IMR-90 (cell line): ENCODE measurements at regions not wholly inside any gene's neighbourhood (a gene's known extent, or its start where the extent isn't known, plus 50 kb on each side); places are given as distances from the start of the nearest gene placed in this dataset.

ENCODE experiments used
- ATAC-seq: fragments of 200-7000 bp; cut with Tn5 transposase; 2 replicates; pipeline ENCODE4 v1.9.1; 2020; ENCODE audit warnings: low read depth, mild to moderate bottlenecking, moderate library complexity
- BruUV-seq: library from RNA; stranded (reverse); fragments of 400-500 nt; replicated peaks from 2 replicates; lab custom pipeline; 2021; lab: Mats Ljungman, UMichigan
- CTCF ChIA-PET: fragments of 300-600 bp; formaldehyde crosslinking; extraction: SDS; loops from one replicate; lab custom pipeline; 2021; ENCODE audit warnings: antibody characterized with exemption; lab: Yijun Ruan, JAX
- POLR2A ChIA-PET: fragments of 300-600 bp; sonication (Branson Sonifier 250); formaldehyde crosslinking; loops from one replicate; lab custom pipeline; 2022; ENCODE audit warnings: antibody characterized with exemption; ENCODE audit not compliant: unreplicated experiment; lab: Charles Lee
- DNase-seq: peaks from one replicate; pipeline ENCODE4 v3.0.0; 2013
- H2AFZ ChIP-seq: replicated peaks from 2 replicates; pipeline ENCODE3; 2013; ENCODE audit warnings: low read length, mild to moderate bottlenecking; ENCODE audit not compliant: poor library complexity
- H2AK5ac ChIP-seq: 2 replicates; pipeline ENCODE4 v1.6.1; 2013; ENCODE audit warnings: low read depth, low read length, inconsistent platforms
- H2AK9ac ChIP-seq: replicated peaks from 2 replicates; pipeline ENCODE3; 2013; ENCODE audit warnings: mild to moderate bottlenecking, low read depth, low read length, moderate library complexity; ENCODE audit not compliant: poor library complexity
- H2BK120ac ChIP-seq: 2 replicates; pipeline ENCODE4 v1.6.1; 2013; ENCODE audit warnings: low read depth, low read length, inconsistent platforms
- H2BK15ac ChIP-seq: 3 replicates; pipeline ENCODE4 v1.6.1; 2013; ENCODE audit warnings: low read depth, low read length, inconsistent platforms
- H2BK20ac ChIP-seq: 2 replicates; pipeline ENCODE4 v1.6.1; 2013; ENCODE audit warnings: low read depth, mild to moderate bottlenecking, inconsistent platforms, low read length, moderate library complexity
- H2BK5ac ChIP-seq: 2 replicates; pipeline ENCODE4 v1.6.1; 2013; ENCODE audit warnings: mild to moderate bottlenecking, low read depth, low read length, inconsistent platforms; ENCODE audit not compliant: poor library complexity, severe bottlenecking
- H3K14ac ChIP-seq: replicated peaks from 2 replicates; pipeline ENCODE4 v1.6.1; 2013; ENCODE audit warnings: low read depth, low read length, inconsistent platforms
- H3K18ac ChIP-seq: 2 replicates; pipeline ENCODE4 v1.6.1; 2013; ENCODE audit warnings: low read depth, low read length, control low read depth
- H3K23ac ChIP-seq: 2 replicates; pipeline ENCODE4 v1.6.1; 2013; ENCODE audit warnings: low read depth, low read length, inconsistent platforms
- H3K27ac ChIP-seq: 2 replicates; pipeline ENCODE4 v1.5.1; 2013; ENCODE audit warnings: mild to moderate bottlenecking, control low read depth, low read length; ENCODE audit not compliant: insufficient read depth
- H3K27me3 ChIP-seq: 2 replicates; pipeline ENCODE4 v1.6.1; 2013; ENCODE audit warnings: low read length; ENCODE audit not compliant: control insufficient read depth, insufficient read depth
- H3K36me3 ChIP-seq: 2 replicates; pipeline ENCODE4 v1.6.1; 2013; ENCODE audit warnings: low read length, mixed read lengths; ENCODE audit not compliant: control insufficient read depth, insufficient read depth
- H3K4ac ChIP-seq: 2 replicates; pipeline ENCODE4 v1.6.1; 2013; ENCODE audit warnings: low read depth, low read length, inconsistent platforms
- H3K4me1 ChIP-seq: 2 replicates; pipeline ENCODE4 v1.6.1; 2013; ENCODE audit warnings: low read length, mixed read lengths; ENCODE audit not compliant: control insufficient read depth, insufficient read depth
- H3K4me2 ChIP-seq: 2 replicates; pipeline ENCODE4 v1.6.1; 2013; ENCODE audit warnings: low read depth, mild to moderate bottlenecking, control low read depth, low read length, moderate library complexity
- H3K4me3 ChIP-seq: 2 replicates; pipeline ENCODE4 v1.5.1; 2013; ENCODE audit warnings: low read depth, mild to moderate bottlenecking, control low read depth, low read length, moderate library complexity; ENCODE audit not compliant: insufficient read depth
- H3K56ac ChIP-seq: 2 replicates; pipeline ENCODE4 v1.6.1; 2013; ENCODE audit warnings: low read length, inconsistent platforms; ENCODE audit not compliant: insufficient read depth; ENCODE audit errors: extremely low read depth
- H3K79me1 ChIP-seq, 2 experiments: 2 replicates each; pipeline ENCODE4 v1.6.1; 2013; ENCODE audit warnings: low read length in 2 of 2, inconsistent platforms in 1 of 2, low read depth in 1 of 2
- H3K9ac ChIP-seq: 2 replicates; pipeline ENCODE4 v1.6.1; 2013; ENCODE audit warnings: low read depth, low read length, control low read depth
- H3K9me1 ChIP-seq: 2 replicates; pipeline ENCODE4 v1.6.1; 2013; ENCODE audit warnings: low read length, inconsistent platforms; ENCODE audit not compliant: insufficient read depth
- H3K9me3 ChIP-seq: 2 replicates; pipeline ENCODE4 v1.6.1; 2013; ENCODE audit warnings: low read length; ENCODE audit not compliant: control insufficient read depth, insufficient read depth
- H4K20me1 ChIP-seq: 2 replicates; pipeline ENCODE4 v1.6.1; 2013; ENCODE audit warnings: low read length, inconsistent platforms; ENCODE audit not compliant: insufficient read depth
- H4K5ac ChIP-seq: 2 replicates; pipeline ENCODE4 v1.6.1; 2013; ENCODE audit warnings: mild to moderate bottlenecking, low read depth, low read length, control low read depth
- H4K8ac ChIP-seq, 2 experiments: 2 replicates each; pipeline ENCODE4 v1.6.1; 2013; ENCODE audit warnings: low read depth in 2 of 2, low read length in 2 of 2, control low read depth in 1 of 2, inconsistent platforms in 1 of 2
- H4K91ac ChIP-seq: 2 replicates; pipeline ENCODE4 v1.6.1; 2013; ENCODE audit warnings: low read depth, low read length, inconsistent platforms; ENCODE audit not compliant: insufficient read depth
- BHLHE40 ChIP-seq: fragments of 150-350 bp; IDR thresholded peaks from 2 replicates; pipeline ENCODE4 v1.6.1; 2016; ENCODE audit warnings: mild to moderate bottlenecking, low read depth, low read length
- CEBPB ChIP-seq: IDR thresholded peaks from 2 replicates; pipeline ENCODE4 v1.6.1; 2012; ENCODE audit warnings: low read depth, low read length, improper control_type of control experiment
- CTCF ChIP-seq: conservative IDR thresholded peaks from 2 replicates; pipeline ENCODE4 v1.5.1; 2012; ENCODE audit warnings: mild to moderate bottlenecking, low read depth, low read length, improper control_type of control experiment
- FOS ChIP-seq: fragments of 150-350 bp; IDR thresholded peaks from 2 replicates; pipeline ENCODE4 v1.6.1; 2016; ENCODE audit warnings: low read depth, low read length
- MAZ ChIP-seq: IDR thresholded peaks from 2 replicates; pipeline ENCODE4 v1.6.1; 2012; ENCODE audit warnings: low read depth, mild to moderate bottlenecking, low read length, improper control_type of control experiment, moderate library complexity, borderline replicate concordance
- MXI1 ChIP-seq: IDR thresholded peaks from 2 replicates; pipeline ENCODE4 v1.6.1; 2012; ENCODE audit warnings: low read depth, mild to moderate bottlenecking, low read length, moderate library complexity, borderline replicate concordance
- RCOR1 ChIP-seq: IDR thresholded peaks from 2 replicates; pipeline ENCODE4 v1.6.1; 2012; ENCODE audit warnings: mild to moderate bottlenecking, low read length, improper control_type of control experiment; ENCODE audit not compliant: insufficient replicate concordance
- SMC3 ChIP-seq: fragments of 150-350 bp; IDR thresholded peaks from 2 replicates; pipeline ENCODE4 v1.6.1; 2016; ENCODE audit warnings: low read depth, mild to moderate bottlenecking, antibody characterized with exemption, low read length, moderate library complexity
- USF2 ChIP-seq: fragments of 150-350 bp; IDR thresholded peaks from 2 replicates; pipeline ENCODE4 v1.6.1; 2017; ENCODE audit warnings: mild to moderate bottlenecking, antibody characterized with exemption, low read length, low read depth
- WGBS, 2 experiments: methylation state at CpG; one replicate each; pipeline versions ENCODE4 v1.1.5 to v1.1.7; 2013; ENCODE audit warnings: missing lambda C conversion rate in 2 of 2; ENCODE audit not compliant: insufficient read length in 1 of 2; ENCODE audit errors: extremely low coverage in 2 of 2; 5-methylcytosine and 5-hydroxymethylcytosine counted together
- dilution Hi-C: fragments of 300-500 bp; cut with HindIII; formaldehyde crosslinking; loops from one replicate; pipeline ENCODE4 v1.14.3; 2018; ENCODE audit warnings: low sequenced_read_pairs; ENCODE audit not compliant: unreplicated experiment
- in situ Hi-C: fragments of 300-500 bp; cut with MboI; formaldehyde crosslinking; loops from 3 replicates; pipeline ENCODE4 v1.14.3; 2019; ENCODE audit warnings: low sequenced_read_pairs, inconsistent platforms, mixed read lengths
- intact Hi-C: fragments of 100-400 bp; cut with micrococcal nuclease; formaldehyde crosslinking; loops from 2 replicates; pipeline ENCODE4 v1.10.0; 2022

- Histone ChIP-seq H4K91ac (no peak overlapping the region), H3K4me3 (no peak overlapping the region), H3K4ac (no peak overlapping the region), H3K27me3 (no peaks in the 10 kb centered on the region), H3K4me2 (no peak overlapping the region), H3K27ac (no peak overlapping the region), H3K9me3 (no peaks in the 10 kb centered on the region), H3K9me1 (no peaks in the 10 kb centered on the region), H3K14ac (no peak overlapping the region), H2BK120ac (no peak overlapping the region), H2BK15ac (no peak overlapping the region), H2BK20ac (no peak overlapping the region), H3K9ac (no peak overlapping the region), H3K23ac (no peak overlapping the region), H2AK5ac (no peak overlapping the region), H2AK9ac (no peak overlapping the region), H4K8ac (no peak overlapping the region), H3K4me1 (no peaks in the 10 kb centered on the region), H3K18ac (no peak overlapping the region), H4K20me1 (no peaks in the 10 kb centered on the region), H2BK5ac (no peak overlapping the region), H2AFZ (no peak overlapping the region), H4K5ac (no peak overlapping the region), H3K56ac (no peak overlapping the region), H3K79me1 (no peaks in the 10 kb centered on the region), H3K36me3 (no peaks in the 10 kb centered on the region)
- DNase-seq (no peak), ATAC-seq (no peak)
- WGBS, 2 experiments = no CpG with 5 or more reads among the region's 5 CpGs
- in situ Hi-C loops (no loop called here), dilution Hi-C loops (no loop called here), intact Hi-C loops (no loop called here)
- BruUV-seq = no TSS peak
- ChIA-PET CTCF (no interaction called here), POLR2A (no interaction called here)
- TF ChIP-seq BHLHE40 (no peak), RCOR1 (no peak), CTCF (no peak), CEBPB (no peak), FOS (no peak), USF2 (no peak), SMC3 (no peak), MAZ (no peak), MXI1 (no peak)
Measured at GRCh38 chr20:22446613-22447446, 137.5 kb downstream of the FOXA2 start.
